OCI-LY7 (cell line): ENCODE measurements at regions not wholly inside any gene's neighbourhood (a gene's known extent, or its start where the extent isn't known, plus 50 kb on each side); places are given as distances from the start of the nearest gene placed in this dataset.

Experiments
- BruUV-seq: library from RNA; stranded (reverse); fragments of 400-500 nt; replicated peaks from 2 replicates; lab custom pipeline; 2021; lab: Mats Ljungman, UMichigan
- CTCF ChIA-PET: fragments of 300-600 bp; sonication (Branson Sonifier 250); formaldehyde crosslinking; loops from one replicate; lab custom pipeline; 2022; ENCODE audit warnings: antibody characterized with exemption; ENCODE audit not compliant: unreplicated experiment; lab: Charles Lee
- POLR2A ChIA-PET: fragments of 300-600 bp; sonication (Branson Sonifier 250); formaldehyde crosslinking; loops from one replicate; lab custom pipeline; 2022; ENCODE audit warnings: antibody characterized with exemption; lab: Charles Lee
- DNase-seq: peaks from one replicate; pipeline ENCODE4 v3.0.0-alpha.2; 2015; ENCODE audit warnings: low spot score
- H2AFZ ChIP-seq: fragments of 200-600 bp; sonication (generic), shearing (Covaris generic); 2 replicates; pipeline ENCODE4 v1.6.1; 2014; ENCODE audit warnings: mild to moderate bottlenecking, antibody characterized with exemption, low read length, moderate library complexity
- H3K27ac ChIP-seq: fragments of 200-600 bp; sonication (generic); 2 replicates; pipeline ENCODE4 v1.5.1; 2014; ENCODE audit warnings: mixed run types, low read depth, mild to moderate bottlenecking, moderate library complexity, low read length, inconsistent platforms; ENCODE audit not compliant: poor library complexity, severe bottlenecking
- H3K36me3 ChIP-seq: fragments of 200-600 bp; sonication (generic); 2 replicates; pipeline ENCODE4 v1.6.1; 2014; ENCODE audit warnings: mild to moderate bottlenecking, antibody characterized with exemption, low read length, moderate library complexity, mixed read lengths; ENCODE audit not compliant: insufficient read depth
- H3K4me1 ChIP-seq: fragments of 200-600 bp; sonication (generic); 2 replicates; pipeline ENCODE4 v1.5.1; 2014; ENCODE audit warnings: mild to moderate bottlenecking, low read length; ENCODE audit not compliant: insufficient read depth, poor library complexity, severe bottlenecking
- H3K4me2 ChIP-seq: fragments of 200-600 bp; sonication (generic); 2 replicates; pipeline ENCODE4 v1.6.1; 2014; ENCODE audit warnings: mild to moderate bottlenecking, low read length
- H3K4me3 ChIP-seq: fragments of 200-600 bp; sonication (generic); 2 replicates; pipeline ENCODE4 v1.5.1; 2014; ENCODE audit warnings: mild to moderate bottlenecking, low read depth, low read length; ENCODE audit not compliant: poor library complexity, severe bottlenecking
- H3K79me2 ChIP-seq: fragments of 200-600 bp; sonication (generic); 2 replicates; pipeline ENCODE4 v1.6.1; 2016; ENCODE audit warnings: low read depth, mild to moderate bottlenecking, low read length, moderate library complexity, mixed read lengths; ENCODE audit not compliant: insufficient read depth
- H3K9me2 ChIP-seq: fragments of 200-600 bp; sonication (generic); 2 replicates; pipeline ENCODE4 v1.6.1; 2016; ENCODE audit warnings: mild to moderate bottlenecking, low read length, mixed read lengths; ENCODE audit not compliant: insufficient read depth
- H3K9me3 ChIP-seq: fragments of 200-600 bp; sonication (generic); 2 replicates; pipeline ENCODE4 v1.6.1; 2014; ENCODE audit warnings: mild to moderate bottlenecking, mixed run types, low read length, mixed read lengths
- H4K20me1 ChIP-seq: fragments of 200-600 bp; sonication (generic); 2 replicates; pipeline ENCODE4 v1.6.1; 2014; ENCODE audit warnings: mild to moderate bottlenecking, antibody characterized with exemption, low read length, moderate library complexity, mixed read lengths; ENCODE audit not compliant: insufficient read depth
- CTCF ChIP-seq: fragments of 200-600 bp; sonication (generic); conservative IDR thresholded peaks from 2 replicates; pipeline ENCODE4 v1.5.1; 2014; ENCODE audit warnings: mild to moderate bottlenecking, antibody characterized with exemption, low read length, moderate library complexity, mixed read lengths
- EZH2phosphoT487 ChIP-seq: fragments of 200-600 bp; sonication (generic); IDR thresholded peaks from 2 replicates; pipeline ENCODE4 v1.6.1; 2018; ENCODE audit warnings: low read depth, borderline replicate concordance, mild to moderate bottlenecking, mixed run types, antibody characterized with exemption, low read length, moderate library complexity, mixed read lengths
- intact Hi-C: fragments of 100-400 bp; cut with micrococcal nuclease; formaldehyde crosslinking; loops from one replicate; pipeline ENCODE4 v1.10.0; 2022; ENCODE audit not compliant: unreplicated experiment

GRCh38 chr12:78725033-78725432, 139.5 kb upstream of the SYT1 start:
- Histone ChIP-seq H3K79me2 (no peaks in the 10 kb centered on the region), H3K4me1 (no peaks in the 10 kb centered on the region), H3K9me2 (no peaks in the 10 kb centered on the region), H4K20me1 (no peaks in the 10 kb centered on the region), H3K27ac (no peak overlapping the region), H3K36me3 (no peaks in the 10 kb centered on the region), H3K4me3 (no peak overlapping the region), H2AFZ (no peak overlapping the region), H3K9me3 (no peaks in the 10 kb centered on the region), H3K4me2 (no peak overlapping the region)
- TF ChIP-seq EZH2phosphoT487, result no peak
- no peak for TF ChIP-seq CTCF
- no TSS peak for BruUV-seq
- ChIA-PET POLR2A (no interaction called here), CTCF (no interaction called here)
- no peak for DNase-seq
- intact Hi-C loops, result no loop called here

DNA sequence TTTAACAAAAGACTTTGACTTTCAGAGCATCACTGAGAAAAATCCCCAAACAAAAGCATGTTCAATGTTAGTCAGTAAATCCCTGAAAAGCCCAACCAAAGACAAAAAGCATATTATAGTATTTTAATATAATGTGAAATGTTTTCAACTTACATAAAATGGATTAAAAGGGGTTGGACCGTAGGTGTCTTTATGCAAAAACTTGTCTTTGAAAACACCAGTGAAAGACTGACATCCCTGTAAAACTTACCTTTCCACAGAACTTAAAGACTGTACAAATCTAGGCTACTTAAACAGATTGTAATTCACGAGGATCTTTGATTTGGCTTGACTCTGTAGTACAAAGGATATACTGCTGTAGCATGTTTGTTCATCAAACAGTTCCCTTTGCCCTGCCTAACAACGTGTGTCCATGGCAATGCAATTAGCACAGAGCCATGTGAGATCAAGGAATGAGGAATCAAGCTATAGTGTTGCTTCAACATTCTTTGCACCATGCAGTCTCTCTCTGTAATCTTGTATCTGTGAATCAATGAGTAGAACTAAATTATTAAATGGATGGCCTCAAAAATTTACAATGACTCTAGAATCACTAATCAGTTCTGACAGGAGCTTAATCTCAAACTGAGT, 138.5 kb upstream of the SYT1 start:
- H3K4me3 ChIP-seq, result no peak overlapping the region
- H4K20me1 ChIP-seq, result no peaks in the 10 kb centered on the region
- no peak overlapping the region for H3K27ac ChIP-seq
- no peak for DNase-seq
- no peaks in the 10 kb centered on the region for H3K79me2 ChIP-seq
- H3K9me2 ChIP-seq, result no peaks in the 10 kb centered on the region
- no peaks in the 10 kb centered on the region for H3K9me3 ChIP-seq
- no peaks in the 10 kb centered on the region for H3K4me1 ChIP-seq
- H2AFZ ChIP-seq, result no peak overlapping the region
- H3K4me2 ChIP-seq, result no peak overlapping the region
- BruUV-seq, result no TSS peak
- ChIA-PET CTCF (no interaction called here), POLR2A (no interaction called here)
- intact Hi-C loops, result no loop called here
- TF ChIP-seq CTCF (no peak), EZH2phosphoT487 (no peak)
- H3K36me3 ChIP-seq, result no peaks in the 10 kb centered on the region

DNA sequence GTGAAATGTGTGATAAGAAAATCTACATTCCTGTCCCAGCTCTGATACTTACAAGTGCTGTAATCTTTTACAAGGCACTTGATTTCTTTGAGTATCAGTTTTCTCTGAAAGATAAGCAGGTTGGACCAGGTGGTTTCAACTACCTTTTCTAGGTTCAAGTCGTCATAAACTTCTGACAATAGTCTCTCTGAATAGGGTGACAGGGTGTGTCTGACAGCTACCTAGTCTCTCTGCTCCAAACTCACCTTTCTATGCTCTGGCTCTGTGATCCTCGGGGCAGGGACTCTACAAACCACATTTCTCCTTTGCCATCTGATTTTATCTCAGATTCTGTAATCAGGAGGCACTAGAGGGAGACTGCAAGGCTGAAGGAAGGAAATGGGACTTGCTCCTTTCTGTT, 137.7 kb upstream of the SYT1 start:
- no peaks in the 10 kb centered on the region for H3K79me2 ChIP-seq
- no peaks in the 10 kb centered on the region for H3K36me3 ChIP-seq
- BruUV-seq, result no TSS peak
- no peaks in the 10 kb centered on the region for H3K4me1 ChIP-seq
- DNase-seq, result no peak
- intact Hi-C loops, result no loop called here
- no peaks in the 10 kb centered on the region for H3K9me3 ChIP-seq
- H2AFZ ChIP-seq, result no peak overlapping the region
- TF ChIP-seq CTCF (no peak), EZH2phosphoT487 (no peak)
- no peak overlapping the region for H3K27ac ChIP-seq
- CTCF ChIA-PET, result no interaction called here
- no peak overlapping the region for H3K4me3 ChIP-seq
- no peak overlapping the region for H3K4me2 ChIP-seq
- POLR2A ChIA-PET, result no interaction called here
- no peaks in the 10 kb centered on the region for H3K9me2 ChIP-seq
- no peaks in the 10 kb centered on the region for H4K20me1 ChIP-seq
